Ishikawa (cell line): ENCODE measurements at regions not wholly inside any gene's neighbourhood (a gene's known extent, or its start where the extent isn't known, plus 50 kb on each side); places are given as distances from the start of the nearest gene placed in this dataset.

Experiments used
- CEBPB ChIP-seq: IDR thresholded peaks from 2 replicates; pipeline ENCODE4 v1.6.1; 2012
- CREB1 ChIP-seq: IDR thresholded peaks from 2 replicates; pipeline ENCODE4 v1.6.1; 2012; ENCODE audit warnings: low read depth
- EGR1 ChIP-seq: IDR thresholded peaks from 2 replicates; pipeline ENCODE4 v1.6.1; 2012
- EP300 ChIP-seq: IDR thresholded peaks from 2 replicates; pipeline ENCODE4 v1.6.1; 2012; ENCODE audit warnings: borderline replicate concordance
- NFIC ChIP-seq: IDR thresholded peaks from 2 replicates; pipeline ENCODE4 v1.6.1; 2012
- RAD21 ChIP-seq: IDR thresholded peaks from 2 replicates; pipeline ENCODE4 v1.6.1; 2012; ENCODE audit warnings: low read depth
- TAF1 ChIP-seq: IDR thresholded peaks from 2 replicates; pipeline ENCODE4 v1.6.1; 2012; ENCODE audit warnings: low read depth, mild to moderate bottlenecking
- TEAD4 ChIP-seq: IDR thresholded peaks from 2 replicates; pipeline ENCODE4 v1.6.1; 2012
- YY1 ChIP-seq: IDR thresholded peaks from 2 replicates; pipeline ENCODE4 v1.6.1; 2012; ENCODE audit warnings: low read depth

- TF ChIP-seq EP300 (no peak), CREB1 (no peak), TEAD4 (no peak), YY1 (no peak), TAF1 (no peak), NFIC (no peak), RAD21 (no peak), CEBPB (no peak), EGR1 (no peak)
Observed at GRCh38 chr9:31185831-31186230, 1198.6 kb upstream of the ACO1 start.
